DND-41 (cell line): ENCODE measurements at regions not wholly inside any gene's neighbourhood (a gene's known extent, or its start where the extent isn't known, plus 50 kb on each side); places are given as distances from the start of the nearest gene placed in this dataset.

Experiments
- ATAC-seq: fragments of 200-7000 bp; cut with Tn5 transposase; 3 replicates; pipeline ENCODE4 v1.9.1; 2021; ENCODE audit warnings: low read depth; ENCODE audit not compliant: insufficient read depth
- DNase-seq: peaks from one replicate; pipeline ENCODE4 v3.0.0-alpha.2; 2020
- H2AFZ ChIP-seq: 2 replicates; pipeline ENCODE4 v1.6.0; 2012; ENCODE audit warnings: low read depth, low read length
- H3K27ac ChIP-seq: 2 replicates; pipeline ENCODE4 v1.5.1; 2012; ENCODE audit warnings: low read length, inconsistent platforms
- H3K27me3 ChIP-seq: fragments of 200-600 bp; sonication (generic); 2 replicates; pipeline ENCODE4 v1.6.0; 2012; ENCODE audit warnings: low read length, mild to moderate bottlenecking, inconsistent platforms; ENCODE audit not compliant: insufficient read depth, poor library complexity
- H3K36me3 ChIP-seq: 2 replicates; pipeline ENCODE4 v1.5.1; 2012; ENCODE audit warnings: low read length, inconsistent platforms; ENCODE audit not compliant: insufficient read depth
- H3K4me1 ChIP-seq: 2 replicates; pipeline ENCODE4 v1.5.1; 2012; ENCODE audit warnings: mild to moderate bottlenecking, low read length; ENCODE audit not compliant: insufficient read depth
- H3K4me2 ChIP-seq: 2 replicates; pipeline ENCODE4 v1.6.0; 2012; ENCODE audit warnings: mild to moderate bottlenecking, moderate library complexity, low read length, inconsistent platforms; ENCODE audit not compliant: insufficient read depth
- H3K4me3 ChIP-seq, 2 experiments: fragments of 200-600 bp in 1 of 2; shearing (Covaris generic) in 1 of 2; 2 replicates each; pipeline ENCODE4 v1.5.1; 2012 to 2016; ENCODE audit warnings: inconsistent platforms in 2 of 2, low read length in 2 of 2, mild to moderate bottlenecking in 2 of 2, low read depth in 1 of 2, moderate library complexity in 1 of 2
- H3K79me2 ChIP-seq: 2 replicates; pipeline ENCODE4 v1.6.0; 2012; ENCODE audit warnings: low read length, inconsistent platforms; ENCODE audit not compliant: insufficient read depth
- H3K9ac ChIP-seq: 2 replicates; pipeline ENCODE4 v1.6.0; 2012; ENCODE audit warnings: low read depth, mild to moderate bottlenecking, inconsistent platforms, low read length, moderate library complexity
- H3K9me3 ChIP-seq: 2 replicates; pipeline ENCODE4 v1.5.1; 2012; ENCODE audit warnings: low read length, moderate library complexity, mild to moderate bottlenecking, inconsistent platforms; ENCODE audit not compliant: insufficient read depth, severe bottlenecking
- H4K20me1 ChIP-seq: 2 replicates; pipeline ENCODE4 v1.6.0; 2012; ENCODE audit warnings: low read length; ENCODE audit not compliant: insufficient read depth
- EZH2 ChIP-seq: IDR thresholded peaks from 3 replicates; pipeline ENCODE4 v1.6.1; 2012; ENCODE audit warnings: borderline replicate concordance, low read depth, mild to moderate bottlenecking, moderate library complexity, low read length, inconsistent platforms; ENCODE audit not compliant: severe bottlenecking
- TF ChIP-seq, protein P1 (sequence below): IDR thresholded peaks from 2 replicates; pipeline ENCODE4 v1.5.1; 2012; ENCODE audit warnings: borderline replicate concordance, low read length, moderate library complexity, mild to moderate bottlenecking; ENCODE audit not compliant: poor library complexity, severe bottlenecking; ENCODE audit errors: extremely low read depth

DNA sequence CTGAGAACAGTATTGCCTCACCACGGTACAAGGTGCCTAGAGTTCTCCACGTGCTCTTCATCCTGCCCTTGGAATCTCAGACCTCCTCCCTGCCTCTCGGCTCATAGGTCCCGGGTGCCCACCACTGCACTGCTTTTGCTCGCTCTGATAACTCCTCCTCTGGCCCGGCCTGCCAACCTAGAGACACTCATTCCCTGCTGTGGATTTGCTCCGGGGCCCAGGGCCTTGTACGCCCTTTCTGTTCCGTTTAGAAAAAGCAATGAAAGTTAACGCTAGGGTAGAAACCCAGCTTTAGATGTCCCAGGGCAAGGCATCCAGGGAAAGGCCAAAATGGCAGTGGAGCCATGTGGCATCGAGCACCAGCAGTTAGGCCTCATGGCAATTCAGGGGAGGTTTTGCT lies 253.9 kb downstream of the VAPA start:
- Histone ChIP-seq H3K4me2 (no peak overlapping the region), H3K9ac (no peak overlapping the region), H3K27ac (no peak overlapping the region), H3K4me1 (no peaks in the 10 kb centered on the region), H3K9me3 (no peaks in the 10 kb centered on the region), H3K4me3 (no peak overlapping the region), H3K27me3 (no peaks in the 10 kb centered on the region), H4K20me1 (no peaks in the 10 kb centered on the region), H3K79me2 (no peaks in the 10 kb centered on the region), H2AFZ (no peak overlapping the region), H3K36me3 (no peaks in the 10 kb centered on the region)
- TF ChIP-seq, protein P1, sequence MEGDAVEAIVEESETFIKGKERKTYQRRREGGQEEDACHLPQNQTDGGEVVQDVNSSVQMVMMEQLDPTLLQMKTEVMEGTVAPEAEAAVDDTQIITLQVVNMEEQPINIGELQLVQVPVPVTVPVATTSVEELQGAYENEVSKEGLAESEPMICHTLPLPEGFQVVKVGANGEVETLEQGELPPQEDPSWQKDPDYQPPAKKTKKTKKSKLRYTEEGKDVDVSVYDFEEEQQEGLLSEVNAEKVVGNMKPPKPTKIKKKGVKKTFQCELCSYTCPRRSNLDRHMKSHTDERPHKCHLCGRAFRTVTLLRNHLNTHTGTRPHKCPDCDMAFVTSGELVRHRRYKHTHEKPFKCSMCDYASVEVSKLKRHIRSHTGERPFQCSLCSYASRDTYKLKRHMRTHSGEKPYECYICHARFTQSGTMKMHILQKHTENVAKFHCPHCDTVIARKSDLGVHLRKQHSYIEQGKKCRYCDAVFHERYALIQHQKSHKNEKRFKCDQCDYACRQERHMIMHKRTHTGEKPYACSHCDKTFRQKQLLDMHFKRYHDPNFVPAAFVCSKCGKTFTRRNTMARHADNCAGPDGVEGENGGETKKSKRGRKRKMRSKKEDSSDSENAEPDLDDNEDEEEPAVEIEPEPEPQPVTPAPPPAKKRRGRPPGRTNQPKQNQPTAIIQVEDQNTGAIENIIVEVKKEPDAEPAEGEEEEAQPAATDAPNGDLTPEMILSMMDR, result no peak
- TF ChIP-seq EZH2, result no peak
- DNase-seq, result no peak
- ATAC-seq, result no peak

DNA sequence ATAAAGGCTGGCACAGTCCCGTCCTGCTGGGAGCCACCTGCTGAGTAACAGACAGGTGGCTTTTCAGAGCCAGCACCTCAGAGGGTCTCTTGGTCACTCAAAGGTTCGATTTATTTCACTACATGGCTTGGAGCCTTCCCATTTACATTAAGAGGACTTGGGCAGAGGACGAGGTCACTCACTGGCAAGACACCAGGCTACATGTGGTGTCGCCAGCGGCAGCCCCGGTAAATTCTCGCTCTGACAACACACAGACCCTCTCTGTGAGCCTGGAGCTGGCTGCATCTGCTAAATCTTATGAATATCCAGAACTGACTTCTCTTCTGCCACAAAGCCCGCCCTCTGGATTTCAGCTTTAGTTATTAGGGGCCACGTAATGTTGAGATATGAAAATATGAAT lies 254.7 kb downstream of the VAPA start:
- no peaks in the 10 kb centered on the region for H3K36me3 ChIP-seq
- H3K79me2 ChIP-seq, result no peaks in the 10 kb centered on the region
- no peak overlapping the region for H3K9ac ChIP-seq
- no peak for ATAC-seq
- H3K27ac ChIP-seq, result no peak overlapping the region
- no peak overlapping the region for H2AFZ ChIP-seq
- DNase-seq, result no peak
- no peaks in the 10 kb centered on the region for H3K4me1 ChIP-seq
- H3K27me3 ChIP-seq, result no peaks in the 10 kb centered on the region
- no peaks in the 10 kb centered on the region for H3K9me3 ChIP-seq
- H3K4me3 ChIP-seq, result no peak overlapping the region
- TF ChIP-seq, protein P1, result no peak
- no peak for TF ChIP-seq EZH2
- H4K20me1 ChIP-seq, result no peaks in the 10 kb centered on the region
- H3K4me2 ChIP-seq, result no peak overlapping the region

DNA sequence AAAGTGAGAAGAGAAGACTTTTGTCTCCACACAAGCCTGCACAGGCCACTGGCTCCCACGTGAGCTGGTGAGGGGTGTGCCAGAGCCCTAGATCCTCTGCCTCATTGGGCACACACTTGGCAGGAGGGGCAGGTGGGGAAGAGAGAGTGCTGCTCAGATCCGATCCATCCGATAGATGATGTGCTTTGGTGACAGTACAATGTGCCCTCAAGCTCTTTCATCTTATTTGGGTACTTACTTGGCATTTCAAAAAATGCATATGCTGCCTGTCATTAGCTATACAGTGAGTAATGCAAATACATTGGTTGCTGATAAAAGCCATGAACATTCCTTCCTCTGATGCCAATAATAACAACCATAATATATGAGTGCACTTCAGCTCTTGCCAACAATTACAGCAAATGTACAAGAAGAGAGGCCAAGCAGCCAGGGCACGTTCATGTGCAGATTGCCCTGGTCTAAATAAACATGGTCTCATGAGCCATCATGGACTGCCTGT lies 255.3 kb downstream of the VAPA start:
- no peaks in the 10 kb centered on the region for H3K79me2 ChIP-seq
- H3K4me3 ChIP-seq, result no peak overlapping the region
- H3K27ac ChIP-seq, result no peak overlapping the region
- H3K9me3 ChIP-seq, result no peaks in the 10 kb centered on the region
- TF ChIP-seq, protein P1, result no peak
- TF ChIP-seq EZH2, result no peak
- no peak overlapping the region for H3K4me2 ChIP-seq
- H3K4me1 ChIP-seq, result no peaks in the 10 kb centered on the region
- H3K27me3 ChIP-seq, result no peaks in the 10 kb centered on the region
- H3K36me3 ChIP-seq, result no peaks in the 10 kb centered on the region
- DNase-seq (no peak), ATAC-seq (no peak)
- no peaks in the 10 kb centered on the region for H4K20me1 ChIP-seq
- no peak overlapping the region for H2AFZ ChIP-seq
- H3K9ac ChIP-seq, result no peak overlapping the region

DNA sequence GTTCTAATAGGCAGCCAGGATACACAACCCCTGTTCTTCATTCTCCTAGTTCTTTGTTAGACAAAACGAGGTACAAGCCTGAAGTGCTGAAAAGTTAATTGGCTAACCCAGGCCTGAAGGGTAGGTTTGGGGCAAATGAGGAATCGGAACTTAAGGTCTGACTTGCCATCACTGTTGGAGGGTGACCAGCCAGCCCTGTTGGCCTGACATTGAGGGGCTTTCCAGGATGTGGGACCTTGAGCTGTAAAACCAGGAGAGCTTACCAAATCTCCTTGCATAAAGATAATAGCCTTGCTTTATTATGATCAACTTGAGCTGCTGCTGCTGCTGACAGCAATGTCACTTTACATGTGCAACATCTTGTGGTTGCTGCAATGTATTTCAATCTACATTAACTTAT lies 256.0 kb downstream of the VAPA start:
- Histone ChIP-seq H4K20me1 (no peaks in the 10 kb centered on the region), H3K4me1 (no peaks in the 10 kb centered on the region), H3K36me3 (no peaks in the 10 kb centered on the region), H3K9me3 (no peaks in the 10 kb centered on the region), H3K79me2 (no peaks in the 10 kb centered on the region), H3K4me3 (no peak overlapping the region), H3K27me3 (no peaks in the 10 kb centered on the region), H3K9ac (no peak overlapping the region), H2AFZ (no peak overlapping the region), H3K4me2 (no peak overlapping the region), H3K27ac (no peak overlapping the region)
- ATAC-seq (no peak), DNase-seq (no peak)
- TF ChIP-seq EZH2, result no peak
- TF ChIP-seq, protein P1, result no peak
